ENCODE measurements at regions not wholly inside any gene's neighbourhood (a gene's known extent, or its start where the extent isn't known, plus 50 kb on each side); places are given as distances from the start of the nearest gene placed in this dataset.

- Histone ChIP-seq H2AFZ (ENCODE audit: low read depth, low read length) (no peak overlapping the region), H4K91ac (ENCODE audit: low read length) (no peak overlapping the region), H3K4ac (ENCODE audit: low read depth in 1 of 2, low read length in 2 of 2) (no peak overlapping the region), H2BK120ac (ENCODE audit: low read depth, low read length) (no peak overlapping the region), H2BK15ac (ENCODE audit: low read depth, poor library complexity, severe bottlenecking) (no peak overlapping the region), H2BK12ac (ENCODE audit: low read length in 2 of 2) (no peak overlapping the region), H3K9ac (ENCODE audit: low read length) (no peak overlapping the region), H3K27me3 (ENCODE audit: control insufficient read depth in 1 of 2, insufficient read depth in 1 of 2, low read length in 2 of 2) (no peaks in the 10 kb centered on the region), H3K27ac (ENCODE audit: low read length, poor library complexity, severe bottlenecking) (no peak overlapping the region), H3K4me2 (ENCODE audit: low read length, poor library complexity, severe bottlenecking) (no peak overlapping the region), H2AK5ac (ENCODE audit: low read length, severe bottlenecking) (no peak overlapping the region), H2BK5ac (ENCODE audit: low read depth, low read length, poor library complexity, severe bottlenecking) (no peak overlapping the region), H3K36me3 (ENCODE audit: control insufficient read depth in 1 of 2, insufficient read depth in 2 of 2, low read depth in 1 of 2, low read length in 2 of 2) (no peaks in the 10 kb centered on the region), H4K8ac (ENCODE audit: low read length) (no peak overlapping the region), H3K4me3 (ENCODE audit: insufficient read depth in 1 of 2, low read depth in 1 of 2, low read length in 2 of 2) (no peak overlapping the region), H3K23ac (ENCODE audit: low read length in 2 of 2) (no peak overlapping the region), H3K18ac (ENCODE audit: low read depth in 1 of 2, low read length in 2 of 2) (no peak overlapping the region), H3K9me3 (ENCODE audit: control insufficient read depth, low read length) (no peaks in the 10 kb centered on the region), H3K4me1 (ENCODE audit: control insufficient read depth, insufficient read depth, low read depth, low read length) (no peaks in the 10 kb centered on the region), H3K79me1 (replicated peaks; ENCODE audit: low read length, poor library complexity, severe bottlenecking) (no peaks in the 10 kb centered on the region), H3K14ac (ENCODE audit: low read length in 2 of 2) (no peak overlapping the region)
- WGBS, result 69% methylated on average over 2 of the region's 3 CpGs
- no peak for DNase-seq
These were observed 639.9 kb upstream of the ACO1 start for GRCh38 chr9:31744589-31744988.

GRCh38 chr9:31745468-31745867, 639.0 kb upstream of the ACO1 start:
- Histone ChIP-seq H4K8ac (ENCODE audit: low read length) (no peak overlapping the region), H3K9ac (ENCODE audit: low read length) (no peak overlapping the region), H2BK15ac (ENCODE audit: low read depth, poor library complexity, severe bottlenecking) (no peak overlapping the region), H4K91ac (ENCODE audit: low read length) (no peak overlapping the region), H3K36me3 (ENCODE audit: control insufficient read depth in 1 of 2, insufficient read depth in 2 of 2, low read depth in 1 of 2, low read length in 2 of 2) (no peaks in the 10 kb centered on the region), H2BK12ac (ENCODE audit: low read length in 2 of 2) (no peak overlapping the region), H3K4ac (ENCODE audit: low read depth in 1 of 2, low read length in 2 of 2) (no peak overlapping the region), H3K18ac (ENCODE audit: low read depth in 1 of 2, low read length in 2 of 2) (no peak overlapping the region), H3K4me3 (ENCODE audit: insufficient read depth in 1 of 2, low read depth in 1 of 2, low read length in 2 of 2) (no peak overlapping the region), H3K4me2 (ENCODE audit: low read length, poor library complexity, severe bottlenecking) (no peak overlapping the region), H3K27me3 (ENCODE audit: control insufficient read depth in 1 of 2, insufficient read depth in 1 of 2, low read length in 2 of 2) (no peaks in the 10 kb centered on the region), H3K4me1 (ENCODE audit: control insufficient read depth, insufficient read depth, low read depth, low read length) (no peaks in the 10 kb centered on the region), H3K9me3 (ENCODE audit: control insufficient read depth, low read length) (no peaks in the 10 kb centered on the region), H2BK120ac (ENCODE audit: low read depth, low read length) (no peak overlapping the region), H2AK5ac (ENCODE audit: low read length, severe bottlenecking) (no peak overlapping the region), H3K79me1 (replicated peaks; ENCODE audit: low read length, poor library complexity, severe bottlenecking) (no peaks in the 10 kb centered on the region), H2BK5ac (ENCODE audit: low read depth, low read length, poor library complexity, severe bottlenecking) (no peak overlapping the region), H3K27ac (ENCODE audit: low read length, poor library complexity, severe bottlenecking) (no peak overlapping the region), H3K14ac (ENCODE audit: low read length in 2 of 2) (no peak overlapping the region), H3K23ac (ENCODE audit: low read length in 2 of 2) (no peak overlapping the region), H2AFZ (ENCODE audit: low read depth, low read length) (no peak overlapping the region)
- no peak for DNase-seq
- 83% methylated on average over 4 of the region's 6 CpGs for WGBS

- Histone ChIP-seq H2AFZ (ENCODE audit: low read depth, low read length) (no peak overlapping the region), H3K23ac (ENCODE audit: low read length in 2 of 2) (no peak overlapping the region), H3K18ac (ENCODE audit: low read depth in 1 of 2, low read length in 2 of 2) (no peak overlapping the region), H3K4me2 (ENCODE audit: low read length, poor library complexity, severe bottlenecking) (no peak overlapping the region), H3K27me3 (ENCODE audit: control insufficient read depth in 1 of 2, insufficient read depth in 1 of 2, low read length in 2 of 2) (no peaks in the 10 kb centered on the region), H2BK120ac (ENCODE audit: low read depth, low read length) (no peak overlapping the region), H2BK5ac (ENCODE audit: low read depth, low read length, poor library complexity, severe bottlenecking) (no peak overlapping the region), H3K9me3 (ENCODE audit: control insufficient read depth, low read length) (no peaks in the 10 kb centered on the region), H2BK12ac (ENCODE audit: low read length in 2 of 2) (no peak overlapping the region), H3K27ac (ENCODE audit: low read length, poor library complexity, severe bottlenecking) (no peak overlapping the region), H2BK15ac (ENCODE audit: low read depth, poor library complexity, severe bottlenecking) (no peak overlapping the region), H3K4me1 (ENCODE audit: control insufficient read depth, insufficient read depth, low read depth, low read length) (no peaks in the 10 kb centered on the region), H3K14ac (ENCODE audit: low read length in 2 of 2) (no peak overlapping the region), H4K8ac (ENCODE audit: low read length) (no peak overlapping the region), H4K91ac (ENCODE audit: low read length) (no peak overlapping the region), H3K36me3 (ENCODE audit: control insufficient read depth in 1 of 2, insufficient read depth in 2 of 2, low read depth in 1 of 2, low read length in 2 of 2) (no peaks in the 10 kb centered on the region), H3K4ac (ENCODE audit: low read depth in 1 of 2, low read length in 2 of 2) (no peak overlapping the region), H3K79me1 (replicated peaks; ENCODE audit: low read length, poor library complexity, severe bottlenecking) (no peaks in the 10 kb centered on the region), H2AK5ac (ENCODE audit: low read length, severe bottlenecking) (no peak overlapping the region), H3K9ac (ENCODE audit: low read length) (no peak overlapping the region), H3K4me3 (ENCODE audit: insufficient read depth in 1 of 2, low read depth in 1 of 2, low read length in 2 of 2) (no peak overlapping the region)
- DNase-seq, result no peak
These were observed 638.6 kb upstream of the ACO1 start for GRCh38 chr9:31745886-31746285.

GRCh38 chr9:31753756-31754155, 630.7 kb upstream of the ACO1 start:
- Histone ChIP-seq H2AK5ac (ENCODE audit: low read length, severe bottlenecking) (no peak overlapping the region), H3K23ac (ENCODE audit: low read length in 2 of 2) (no peak overlapping the region), H3K9ac (ENCODE audit: low read length) (no peak overlapping the region), H3K4me2 (ENCODE audit: low read length, poor library complexity, severe bottlenecking) (no peak overlapping the region), H2BK12ac (ENCODE audit: low read length in 2 of 2) (no peak overlapping the region), H2BK15ac (ENCODE audit: low read depth, poor library complexity, severe bottlenecking) (no peak overlapping the region), H3K79me1 (replicated peaks; ENCODE audit: low read length, poor library complexity, severe bottlenecking) (no peaks in the 10 kb centered on the region), H3K4me3 (ENCODE audit: insufficient read depth in 1 of 2, low read depth in 1 of 2, low read length in 2 of 2) (no peak overlapping the region), H3K27ac (ENCODE audit: low read length, poor library complexity, severe bottlenecking) (no peak overlapping the region), H3K9me3 (ENCODE audit: control insufficient read depth, low read length) (no peaks in the 10 kb centered on the region), H3K4me1 (ENCODE audit: control insufficient read depth, insufficient read depth, low read depth, low read length) (no peaks in the 10 kb centered on the region), H2BK120ac (ENCODE audit: low read depth, low read length) (no peak overlapping the region), H4K91ac (ENCODE audit: low read length) (no peak overlapping the region), H2AFZ (ENCODE audit: low read depth, low read length) (no peak overlapping the region), H2BK5ac (ENCODE audit: low read depth, low read length, poor library complexity, severe bottlenecking) (no peak overlapping the region), H3K18ac (ENCODE audit: low read depth in 1 of 2, low read length in 2 of 2) (no peak overlapping the region), H3K14ac (ENCODE audit: low read length in 2 of 2) (no peak overlapping the region), H3K27me3 (ENCODE audit: control insufficient read depth in 1 of 2, insufficient read depth in 1 of 2, low read length in 2 of 2) (no peaks in the 10 kb centered on the region), H4K8ac (ENCODE audit: low read length) (no peak overlapping the region), H3K4ac (ENCODE audit: low read depth in 1 of 2, low read length in 2 of 2) (no peak overlapping the region), H3K36me3 (ENCODE audit: control insufficient read depth in 1 of 2, insufficient read depth in 2 of 2, low read depth in 1 of 2, low read length in 2 of 2) (no peaks in the 10 kb centered on the region)
- no peak for DNase-seq
